HCT116 (cell line): ENCODE measurements at regions not wholly inside any gene's neighbourhood (a gene's known extent, or its start where the extent isn't known, plus 50 kb on each side); places are given as distances from the start of the nearest gene placed in this dataset.

Experiments used
- ATAC-seq: fragments of 200-7000 bp; cut with Tn5 transposase; 2 replicates; pipeline ENCODE4 v1.9.1; 2020; ENCODE audit warnings: mild to moderate bottlenecking, moderate library complexity
- BruUV-seq: library from RNA; stranded (reverse); fragments of 400-500 nt; replicated peaks from 2 replicates; lab custom pipeline; 2021; lab: Mats Ljungman, UMichigan
- CTCF ChIA-PET: fragments of 300-600 bp; sonication (Branson Sonifier 250); formaldehyde crosslinking; loops from one replicate; lab custom pipeline; 2021; ENCODE audit warnings: antibody characterized with exemption; lab: Charles Lee
- POLR2A ChIA-PET: fragments of 300-600, 350-600 bp; sonication (Branson Sonifier 250); formaldehyde crosslinking; loops from one replicate; lab custom pipeline; 2021; ENCODE audit warnings: antibody characterized with exemption; lab: Charles Lee
- RAD21 ChIA-PET, 2 experiments: fragments of 300-600 bp; sonication (Branson Sonifier 250); formaldehyde crosslinking; loops; one replicate each; lab custom pipeline; 2023; ENCODE audit warnings: low total read pairs in 2 of 2; ENCODE audit not compliant: uncharacterized antibody in 2 of 2, unreplicated experiment in 2 of 2, low non-redundant PET in 1 of 2; lab: Charles Lee
- DNase-seq: peaks from one replicate; pipeline ENCODE4 v3.0.0-alpha.2; 2010; ENCODE audit warnings: low read depth, low spot score
- H2AFZ ChIP-seq: fragments of 200-600 bp; shearing (Covaris generic), sonication (generic); 2 replicates; pipeline ENCODE4 v1.6.1; 2017; ENCODE audit warnings: low read depth, mixed run types, mixed read lengths, antibody characterized with exemption, low read length; ENCODE audit not compliant: poor library complexity, severe bottlenecking
- H3K27ac ChIP-seq: 2 replicates; pipeline ENCODE4 v1.5.1; 2012; ENCODE audit warnings: low read depth, low read length
- H3K27me3 ChIP-seq: fragments of 200-600 bp; sonication (generic); 2 replicates; pipeline ENCODE4 v1.6.1; 2016; ENCODE audit warnings: mixed run types, low read length, mixed read lengths; ENCODE audit not compliant: insufficient read depth
- H3K36me3 ChIP-seq, 2 experiments: fragments of 200-500 bp in 1 of 2; fragments of 200-600 bp in 1 of 2; sonication (Bioruptor generic) in 1 of 2; sonication (generic) in 1 of 2; 2 replicates each; pipeline versions ENCODE4 v1.5.1 to v1.6.1; 2014 to 2016; ENCODE audit warnings: low read length in 2 of 2, inconsistent platforms in 1 of 2, mixed read lengths in 1 of 2, mixed run types in 1 of 2; ENCODE audit not compliant: insufficient read depth in 2 of 2, control insufficient read depth in 1 of 2
- H3K4me1 ChIP-seq, 2 experiments: fragments of 200-600 bp in 1 of 2; sonication (generic) in 1 of 2; 2 replicates each; pipeline versions ENCODE4 v1.5.1 to v1.6.1; 2012 to 2017; ENCODE audit warnings: low read length in 2 of 2, inconsistent platforms in 1 of 2, mild to moderate bottlenecking in 1 of 2, mixed read lengths in 1 of 2, mixed run types in 1 of 2, moderate library complexity in 1 of 2; ENCODE audit not compliant: insufficient read depth in 2 of 2, control insufficient read depth in 1 of 2
- H3K4me2 ChIP-seq: fragments of 200-600 bp; sonication (generic); 2 replicates; pipeline ENCODE4 v1.6.1; 2017; ENCODE audit warnings: mixed run types, low read length, mixed read lengths
- H3K4me3 ChIP-seq, 2 experiments: fragments of 200-600 bp in 1 of 2; sonication (generic) in 1 of 2; replicated peaks in 1 of 2; 2 replicates each; pipeline ENCODE4 v1.5.1; 2011 to 2016; ENCODE audit warnings: low read length in 2 of 2, control low read depth in 1 of 2, low read depth in 1 of 2, mild to moderate bottlenecking in 1 of 2, mixed read lengths in 1 of 2, mixed run types in 1 of 2
- H3K79me2 ChIP-seq: fragments of 200-600 bp; sonication (generic); 2 replicates; pipeline ENCODE4 v1.6.1; 2017; ENCODE audit warnings: mild to moderate bottlenecking, mixed run types, low read length, moderate library complexity, mixed read lengths; ENCODE audit not compliant: insufficient read depth
- H3K9ac ChIP-seq: fragments of 200-600 bp; sonication (generic); 2 replicates; pipeline ENCODE4 v1.6.1; 2016; ENCODE audit warnings: low read length, mixed read lengths
- H3K9me2 ChIP-seq: fragments of 200-600 bp; sonication (generic), shearing (Covaris generic); 2 replicates; pipeline ENCODE4 v1.6.1; 2017; ENCODE audit warnings: mixed run types, mild to moderate bottlenecking, moderate library complexity; ENCODE audit not compliant: insufficient read depth
- H3K9me3 ChIP-seq, 2 experiments: fragments of 200-500 bp in 1 of 2; fragments of 200-600 bp in 1 of 2; sonication (Bioruptor generic) in 1 of 2; sonication (generic) in 1 of 2; 2 replicates each; pipeline ENCODE4 v1.6.1; 2014 to 2017; ENCODE audit warnings: low read length in 2 of 2, mixed read lengths in 2 of 2, inconsistent platforms in 1 of 2, low read depth in 1 of 2, mild to moderate bottlenecking in 1 of 2, mixed run types in 1 of 2, moderate library complexity in 1 of 2; ENCODE audit not compliant: control insufficient read depth in 1 of 2, insufficient read depth in 1 of 2
- H4K20me1 ChIP-seq: fragments of 200-600 bp; sonication (generic), shearing (Covaris generic); 2 replicates; pipeline ENCODE4 v1.6.1; 2017; ENCODE audit warnings: mixed run types, mild to moderate bottlenecking, moderate library complexity; ENCODE audit not compliant: insufficient read depth
- intact Hi-C: fragments of 100-400 bp; cut with micrococcal nuclease; formaldehyde crosslinking; loops from 2 replicates; pipeline ENCODE4 v1.10.0; 2022
- TF ChIP-seq, protein P1 (sequence below), 3 experiments: fragments of 200-600 bp in 1 of 3; sonication (generic) in 1 of 3; IDR thresholded peaks in 2 of 3; conservative IDR thresholded peaks in 1 of 3; 2 replicates each; pipeline ENCODE4 v1.5.1; 2012 to 2017; ENCODE audit warnings: low read depth in 2 of 3, low read length in 2 of 3, antibody characterized with exemption in 1 of 3, borderline replicate concordance in 1 of 3, control low read depth in 1 of 3, mild to moderate bottlenecking in 1 of 3, mixed read lengths in 1 of 3, mixed run types in 1 of 3, moderate library complexity in 1 of 3; ENCODE audit not compliant: insufficient read depth in 1 of 3
- TF ChIP-seq, protein P2 (sequence below): IDR thresholded peaks from 2 replicates; pipeline ENCODE4 v1.6.1; 2011; ENCODE audit warnings: mild to moderate bottlenecking, low read length, moderate library complexity; ENCODE audit not compliant: insufficient replicate concordance; ENCODE audit errors: extremely low read depth
- TF ChIP-seq, protein P3 (sequence below): IDR thresholded peaks from 2 replicates; pipeline ENCODE4 v1.6.1; 2012

DNA sequence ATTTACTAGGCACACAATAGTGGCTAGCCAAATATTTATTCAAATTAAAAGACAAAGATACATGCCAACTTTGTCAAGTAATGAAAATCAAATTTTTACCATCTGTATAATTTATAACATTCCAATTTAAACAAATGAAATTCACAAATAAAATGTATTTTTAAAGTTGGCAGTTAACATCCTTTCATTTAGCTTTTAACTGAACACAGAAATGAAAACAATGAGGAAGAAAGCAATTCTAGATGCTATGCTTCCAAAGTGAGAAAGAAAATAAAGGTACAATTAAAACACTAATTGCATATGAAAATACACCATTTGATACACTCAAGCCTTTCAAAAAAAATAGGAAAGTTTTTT, 123.1 kb downstream of the MPP7 start:
- peak overlapping the region; percentile 46; the same call in 1 of the 2 replicates for H3K9ac ChIP-seq
- peak overlapping the region; percentile 64 for H3K4me2 ChIP-seq
- ATAC-seq (no peak), DNase-seq (no peak)
- no peaks in the 10 kb centered on the region for H3K36me3 ChIP-seq
- intact Hi-C loops = loop anchor here (1.0 to 10.0 kb wide), 6 partner anchors 125 to 621 kb away; no protein-coding TSS in a partner anchor
- no peaks in the 10 kb centered on the region for H3K9me2 ChIP-seq
- H4K20me1 ChIP-seq = no peaks in the 10 kb centered on the region
- peak overlapping the region; percentile 94; the same call in 1 of the 2 replicates for H3K27ac ChIP-seq
- H3K27me3 ChIP-seq = no peaks in the 10 kb centered on the region
- peaks cover 76 to 79% of the 10 kb centered on the region in 2 experiments for H3K4me1 ChIP-seq
- TF ChIP-seq, protein P1, sequence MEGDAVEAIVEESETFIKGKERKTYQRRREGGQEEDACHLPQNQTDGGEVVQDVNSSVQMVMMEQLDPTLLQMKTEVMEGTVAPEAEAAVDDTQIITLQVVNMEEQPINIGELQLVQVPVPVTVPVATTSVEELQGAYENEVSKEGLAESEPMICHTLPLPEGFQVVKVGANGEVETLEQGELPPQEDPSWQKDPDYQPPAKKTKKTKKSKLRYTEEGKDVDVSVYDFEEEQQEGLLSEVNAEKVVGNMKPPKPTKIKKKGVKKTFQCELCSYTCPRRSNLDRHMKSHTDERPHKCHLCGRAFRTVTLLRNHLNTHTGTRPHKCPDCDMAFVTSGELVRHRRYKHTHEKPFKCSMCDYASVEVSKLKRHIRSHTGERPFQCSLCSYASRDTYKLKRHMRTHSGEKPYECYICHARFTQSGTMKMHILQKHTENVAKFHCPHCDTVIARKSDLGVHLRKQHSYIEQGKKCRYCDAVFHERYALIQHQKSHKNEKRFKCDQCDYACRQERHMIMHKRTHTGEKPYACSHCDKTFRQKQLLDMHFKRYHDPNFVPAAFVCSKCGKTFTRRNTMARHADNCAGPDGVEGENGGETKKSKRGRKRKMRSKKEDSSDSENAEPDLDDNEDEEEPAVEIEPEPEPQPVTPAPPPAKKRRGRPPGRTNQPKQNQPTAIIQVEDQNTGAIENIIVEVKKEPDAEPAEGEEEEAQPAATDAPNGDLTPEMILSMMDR (IDR thresholded peaks at IDR 0.05 in 2 of 3, conservative IDR thresholded peaks at IDR 0.05 in 1 of 3; ENCODE audit: borderline replicate concordance in 1 of 3, insufficient read depth in 1 of 3, low read depth in 2 of 3, low read length in 2 of 3) = no peak
- TF ChIP-seq, protein P2, sequence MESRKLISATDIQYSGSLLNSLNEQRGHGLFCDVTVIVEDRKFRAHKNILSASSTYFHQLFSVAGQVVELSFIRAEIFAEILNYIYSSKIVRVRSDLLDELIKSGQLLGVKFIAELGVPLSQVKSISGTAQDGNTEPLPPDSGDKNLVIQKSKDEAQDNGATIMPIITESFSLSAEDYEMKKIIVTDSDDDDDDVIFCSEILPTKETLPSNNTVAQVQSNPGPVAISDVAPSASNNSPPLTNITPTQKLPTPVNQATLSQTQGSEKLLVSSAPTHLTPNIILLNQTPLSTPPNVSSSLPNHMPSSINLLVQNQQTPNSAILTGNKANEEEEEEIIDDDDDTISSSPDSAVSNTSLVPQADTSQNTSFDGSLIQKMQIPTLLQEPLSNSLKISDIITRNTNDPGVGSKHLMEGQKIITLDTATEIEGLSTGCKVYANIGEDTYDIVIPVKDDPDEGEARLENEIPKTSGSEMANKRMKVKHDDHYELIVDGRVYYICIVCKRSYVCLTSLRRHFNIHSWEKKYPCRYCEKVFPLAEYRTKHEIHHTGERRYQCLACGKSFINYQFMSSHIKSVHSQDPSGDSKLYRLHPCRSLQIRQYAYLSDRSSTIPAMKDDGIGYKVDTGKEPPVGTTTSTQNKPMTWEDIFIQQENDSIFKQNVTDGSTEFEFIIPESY = no peak
- TF ChIP-seq, protein P3, sequence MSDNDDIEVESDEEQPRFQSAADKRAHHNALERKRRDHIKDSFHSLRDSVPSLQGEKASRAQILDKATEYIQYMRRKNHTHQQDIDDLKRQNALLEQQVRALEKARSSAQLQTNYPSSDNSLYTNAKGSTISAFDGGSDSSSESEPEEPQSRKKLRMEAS = no peak
- POLR2A ChIA-PET = interaction anchor here (0.7 to 1.5 kb wide), 5 partner anchors 38 to 488 kb away, joined by 3 to 6 read pairs (median 3); no protein-coding TSS in a partner anchor
- RAD21 ChIA-PET = interaction anchor here (0.8 to 1.4 kb wide), 6 partner anchors 38 to 396 kb away, joined by 3 to 6 read pairs (median 4); no protein-coding TSS in a partner anchor
- no peak overlapping the region for H3K4me3 ChIP-seq
- no peak overlapping the region for H2AFZ ChIP-seq
- peaks cover 38% of the 10 kb centered on the region for H3K79me2 ChIP-seq
- CTCF ChIA-PET = interaction anchor here (0.6 to 2.6 kb wide), 16 partner anchors 11 to 621 kb away, joined by 3 to 20 read pairs (median 4); no protein-coding TSS in a partner anchor
- H3K9me3 ChIP-seq = no peaks in the 10 kb centered on the region
- no TSS peak for BruUV-seq
